Suprapubic skin (tissue), 4 donors: ENCODE measurements at regions not wholly inside any gene's neighbourhood (a gene's known extent, or its start where the extent isn't known, plus 50 kb on each side); places are given as distances from the start of the nearest gene placed in this dataset.

ENCODE experiments used
- DNase-seq, 2 donors: peaks; one replicate each; pipeline ENCODE4 v3.0.0-alpha.2; 2019; ENCODE audit warnings: low spot score in 2 of 2
- H3K27ac ChIP-seq: fragments of 200-600 bp; sonication (generic); one replicate; pipeline ENCODE4 v1.5.1; 2019
- H3K27me3 ChIP-seq: fragments of 200-600 bp; sonication (generic); one replicate; pipeline ENCODE4 v1.5.1; 2019
- H3K36me3 ChIP-seq: fragments of 200-600 bp; sonication (generic); one replicate; pipeline ENCODE4 v1.5.1; 2019
- H3K4me1 ChIP-seq: fragments of 200-600 bp; sonication (generic); one replicate; pipeline ENCODE4 v1.5.1; 2019
- H3K4me3 ChIP-seq: fragments of 200-600 bp; sonication (generic); one replicate; pipeline ENCODE4 v1.5.1; 2019; ENCODE audit warnings: mild to moderate bottlenecking
- H3K9me3 ChIP-seq: fragments of 200-600 bp; sonication (generic); one replicate; pipeline ENCODE4 v1.5.1; 2019
- CTCF ChIP-seq, 2 donors: fragments of 200-600 bp in 1 of 2; fragments of 450-650 bp in 1 of 2; sonication (generic) in 1 of 2; IDR thresholded peaks; one replicate each; pipeline ENCODE4 v1.5.1; 2016 to 2019; ENCODE audit warnings: antibody characterized with exemption in 2 of 2, mild to moderate bottlenecking in 1 of 2, moderate library complexity in 1 of 2
- EP300 ChIP-seq: sonication (generic); formaldehyde crosslinking; IDR thresholded peaks from one replicate; pipeline ENCODE4 v1.6.1; 2017; ENCODE audit warnings: antibody characterized with exemption
- POLR2A ChIP-seq, 2 donors: fragments of 450-650 bp; IDR thresholded peaks; one replicate each; pipeline ENCODE4 v1.6.1; 2017; ENCODE audit warnings: antibody characterized with exemption in 2 of 2, mild to moderate bottlenecking in 2 of 2, moderate library complexity in 2 of 2
- POLR2AphosphoS5 ChIP-seq, 3 donors: sonication (generic); formaldehyde crosslinking; IDR thresholded peaks; one replicate each; pipeline ENCODE4 v1.6.1; 2017; ENCODE audit warnings: antibody characterized with exemption in 3 of 3
- WGBS: methylation state at CpG from one replicate; pipeline ENCODE4 v1.1.5; 2018; 5-methylcytosine and 5-hydroxymethylcytosine counted together

GRCh38 chr5:62029303-62029702 is 276.7 kb upstream of the KIF2A start:
- H3K27me3 ChIP-seq = no peaks in the 10 kb centered on the region
- no peak overlapping the region for H3K27ac ChIP-seq
- H3K4me1 ChIP-seq = no peaks in the 10 kb centered on the region
- no peaks in the 10 kb centered on the region for H3K36me3 ChIP-seq
- TF ChIP-seq CTCF (IDR thresholded peaks at IDR 0.05) (no peak), EP300 (no peak), POLR2AphosphoS5 (IDR thresholded peaks at IDR 0.05) (no peak), POLR2A (IDR thresholded peaks at IDR 0.05) (no peak)
- no peak overlapping the region for H3K4me3 ChIP-seq
- 59% methylated on average over 2 of the region's 2 CpGs for WGBS
- no peak for DNase-seq
- H3K9me3 ChIP-seq = no peaks in the 10 kb centered on the region

- no peak overlapping the region for H3K27ac ChIP-seq
- no peaks in the 10 kb centered on the region for H3K9me3 ChIP-seq
- no peak overlapping the region for H3K4me3 ChIP-seq
- no peaks in the 10 kb centered on the region for H3K27me3 ChIP-seq
- TF ChIP-seq POLR2AphosphoS5 (IDR thresholded peaks at IDR 0.05) (no peak), CTCF (IDR thresholded peaks at IDR 0.05) (no peak), EP300 (no peak), POLR2A (IDR thresholded peaks at IDR 0.05) (no peak)
- H3K4me1 ChIP-seq = no peaks in the 10 kb centered on the region
- WGBS = 69% methylated on average over 2 of the region's 2 CpGs
- no peaks in the 10 kb centered on the region for H3K36me3 ChIP-seq
- no peak for DNase-seq
Observed at GRCh38 chr5:62030326-62030725, 275.7 kb upstream of the KIF2A start.

GRCh38 chr5:62038024-62038423 is 268.0 kb upstream of the KIF2A start:
- TF ChIP-seq POLR2AphosphoS5 (IDR thresholded peaks at IDR 0.05) (no peak), POLR2A (IDR thresholded peaks at IDR 0.05) (no peak)
- DNase-seq = no peak
- 75% methylated on average over 1 of the region's 1 CpG for WGBS

GRCh38 chr5:62041156-62041756 is 264.8 kb upstream of the KIF2A start:
- no peaks in the 10 kb centered on the region for H3K4me1 ChIP-seq
- 75% methylated on average over 5 of the region's 5 CpGs for WGBS
- no peak for TF ChIP-seq POLR2A (IDR thresholded peaks at IDR 0.05)
- no peak for TF ChIP-seq CTCF (IDR thresholded peaks at IDR 0.05)
- no peak for TF ChIP-seq EP300
- no peak for TF ChIP-seq POLR2AphosphoS5 (IDR thresholded peaks at IDR 0.05)
- DNase-seq = no peak
- no peaks in the 10 kb centered on the region for H3K36me3 ChIP-seq
- peaks cover 3% of the 10 kb centered on the region for H3K27me3 ChIP-seq
- no peak overlapping the region for H3K27ac ChIP-seq
- no peak overlapping the region for H3K4me3 ChIP-seq
- peaks cover 2% of the 10 kb centered on the region for H3K9me3 ChIP-seq

More at GRCh38 chr5:62038024-62038423, 268.0 kb upstream of the KIF2A start:
- Histone ChIP-seq H3K27me3 (peaks cover 3% of the 10 kb centered on the region), H3K27ac (no peak overlapping the region), H3K4me3 (no peak overlapping the region), H3K4me1 (no peaks in the 10 kb centered on the region), H3K36me3 (no peaks in the 10 kb centered on the region), H3K9me3 (peaks cover 2% of the 10 kb centered on the region)

- 49% methylated on average over 3 of the region's 3 CpGs for WGBS
- Histone ChIP-seq H3K27ac (no peak overlapping the region), H3K9me3 (no peaks in the 10 kb centered on the region), H3K36me3 (no peaks in the 10 kb centered on the region), H3K4me3 (no peak overlapping the region), H3K4me1 (no peaks in the 10 kb centered on the region), H3K27me3 (peaks cover 3% of the 10 kb centered on the region)
- no peak for DNase-seq
- TF ChIP-seq POLR2A (IDR thresholded peaks at IDR 0.05) (no peak), POLR2AphosphoS5 (IDR thresholded peaks at IDR 0.05) (no peak), CTCF (IDR thresholded peaks at IDR 0.05) (no peak), EP300 (no peak)
Observed at GRCh38 chr5:62042007-62042406, 264.0 kb upstream of the KIF2A start.
